ENCODE measurements at regions not wholly inside any gene's neighbourhood (a gene's known extent, or its start where the extent isn't known, plus 50 kb on each side); places are given as distances from the start of the nearest gene placed in this dataset.
"Not testable (repeated sequence)": the region's sequence is repeated elsewhere in the genome, so short reads cannot be mapped to it uniquely, and the experiment has no call there.

- H3K4me1 ChIP-seq: no peaks in the 10 kb centered on the region
- H3K27me3 ChIP-seq (ENCODE audit: low read depth): no peaks in the 10 kb centered on the region
- no peak overlapping the region for H3K27ac ChIP-seq
- no peak for DNase-seq
- H3K9me3 ChIP-seq: no peaks in the 10 kb centered on the region
- no peak for ATAC-seq
- intact Hi-C loops (cut with DNase I): no loop called here
- TF ChIP-seq, protein P1, sequence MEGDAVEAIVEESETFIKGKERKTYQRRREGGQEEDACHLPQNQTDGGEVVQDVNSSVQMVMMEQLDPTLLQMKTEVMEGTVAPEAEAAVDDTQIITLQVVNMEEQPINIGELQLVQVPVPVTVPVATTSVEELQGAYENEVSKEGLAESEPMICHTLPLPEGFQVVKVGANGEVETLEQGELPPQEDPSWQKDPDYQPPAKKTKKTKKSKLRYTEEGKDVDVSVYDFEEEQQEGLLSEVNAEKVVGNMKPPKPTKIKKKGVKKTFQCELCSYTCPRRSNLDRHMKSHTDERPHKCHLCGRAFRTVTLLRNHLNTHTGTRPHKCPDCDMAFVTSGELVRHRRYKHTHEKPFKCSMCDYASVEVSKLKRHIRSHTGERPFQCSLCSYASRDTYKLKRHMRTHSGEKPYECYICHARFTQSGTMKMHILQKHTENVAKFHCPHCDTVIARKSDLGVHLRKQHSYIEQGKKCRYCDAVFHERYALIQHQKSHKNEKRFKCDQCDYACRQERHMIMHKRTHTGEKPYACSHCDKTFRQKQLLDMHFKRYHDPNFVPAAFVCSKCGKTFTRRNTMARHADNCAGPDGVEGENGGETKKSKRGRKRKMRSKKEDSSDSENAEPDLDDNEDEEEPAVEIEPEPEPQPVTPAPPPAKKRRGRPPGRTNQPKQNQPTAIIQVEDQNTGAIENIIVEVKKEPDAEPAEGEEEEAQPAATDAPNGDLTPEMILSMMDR (IDR thresholded peaks at IDR 0.05): no peak
- H3K36me3 ChIP-seq: no peaks in the 10 kb centered on the region
- H3K4me3 ChIP-seq: no peak overlapping the region
Observed at GRCh38 chr12:92411687-92412086, 266.0 kb upstream of the BTG1 start.

DNA sequence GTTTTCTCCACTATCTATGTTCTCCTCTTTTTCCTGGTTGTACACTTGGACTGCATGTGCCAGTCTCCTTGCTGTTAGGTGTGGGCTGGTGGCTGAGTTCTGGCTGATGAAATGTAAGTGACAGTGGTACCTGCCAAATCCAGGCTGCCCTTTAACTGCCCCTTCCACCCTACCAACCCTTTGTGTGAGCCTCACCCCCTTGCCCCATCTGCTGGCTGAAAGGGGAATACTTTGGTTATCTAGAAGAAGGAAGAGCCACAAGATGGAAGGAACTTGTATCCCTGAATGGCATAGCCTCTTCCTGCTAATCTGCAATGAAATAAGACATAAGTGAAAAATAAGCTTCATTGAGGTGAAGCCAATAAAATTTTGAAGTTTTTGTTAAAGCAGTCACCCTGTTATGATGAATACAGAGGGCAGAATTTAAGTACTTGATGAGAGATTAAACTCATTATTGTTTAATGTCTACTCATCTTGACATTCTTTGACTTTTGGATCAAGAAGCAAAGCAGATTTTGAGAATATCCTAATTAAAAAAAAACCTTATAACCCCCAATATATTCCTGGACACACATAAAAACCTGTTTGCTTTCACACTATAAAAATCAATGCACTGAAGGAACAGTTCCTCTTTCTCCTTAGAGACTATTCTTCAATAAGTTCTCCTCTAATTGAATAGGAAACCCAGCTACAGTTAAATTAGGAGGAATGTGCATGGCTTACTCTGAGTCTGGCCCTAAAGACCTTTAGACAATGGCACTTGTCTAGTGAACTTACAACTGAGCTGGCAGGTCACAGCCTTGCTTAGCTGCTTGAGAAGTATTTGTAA, 262.6 kb upstream of the BTG1 start:
- no peaks in the 10 kb centered on the region for H3K27me3 ChIP-seq (ENCODE audit: low read depth)
- no peak overlapping the region for H3K4me3 ChIP-seq
- intact Hi-C loops (cut with DNase I): no loop called here
- no peaks in the 10 kb centered on the region for H3K9me3 ChIP-seq
- H3K36me3 ChIP-seq: no peaks in the 10 kb centered on the region
- DNase-seq (no peak), ATAC-seq (peak; percentile 69 to 80)
- no peaks in the 10 kb centered on the region for H3K4me1 ChIP-seq
- TF ChIP-seq, protein P1 (IDR thresholded peaks at IDR 0.05): peak; percentile 49
- H3K27ac ChIP-seq: no peak overlapping the region

GRCh38 chr12:92406404-92407070, 260.9 kb upstream of the BTG1 start:
- H3K9me3 ChIP-seq; intact Hi-C loops (cut with DNase I); H3K4me3 ChIP-seq; H3K27ac ChIP-seq; H3K27me3 ChIP-seq (ENCODE audit: low read depth); DNase-seq; ATAC-seq; H3K4me1 ChIP-seq; H3K36me3 ChIP-seq: not testable (repeated sequence)

- ATAC-seq; intact Hi-C loops (cut with DNase I); H3K36me3 ChIP-seq; H3K27me3 ChIP-seq (ENCODE audit: low read depth); H3K4me1 ChIP-seq; DNase-seq; H3K9me3 ChIP-seq; H3K4me3 ChIP-seq; H3K27ac ChIP-seq: not testable (repeated sequence)
Observed at GRCh38 chr12:92405801-92406251, 260.2 kb upstream of the BTG1 start.

- intact Hi-C loops (cut with DNase I): no loop called here
- no peak for DNase-seq
- no peaks in the 10 kb centered on the region for H3K9me3 ChIP-seq
- ATAC-seq: no peak
- H3K4me3 ChIP-seq: no peak overlapping the region
- no peaks in the 10 kb centered on the region for H3K27me3 ChIP-seq (ENCODE audit: low read depth)
- H3K27ac ChIP-seq: no peak overlapping the region
- TF ChIP-seq, protein P1 (IDR thresholded peaks at IDR 0.05): no peak
- H3K36me3 ChIP-seq: no peaks in the 10 kb centered on the region
- no peaks in the 10 kb centered on the region for H3K4me1 ChIP-seq
Observed at GRCh38 chr12:92404921-92405320, 259.3 kb upstream of the BTG1 start.

DNA sequence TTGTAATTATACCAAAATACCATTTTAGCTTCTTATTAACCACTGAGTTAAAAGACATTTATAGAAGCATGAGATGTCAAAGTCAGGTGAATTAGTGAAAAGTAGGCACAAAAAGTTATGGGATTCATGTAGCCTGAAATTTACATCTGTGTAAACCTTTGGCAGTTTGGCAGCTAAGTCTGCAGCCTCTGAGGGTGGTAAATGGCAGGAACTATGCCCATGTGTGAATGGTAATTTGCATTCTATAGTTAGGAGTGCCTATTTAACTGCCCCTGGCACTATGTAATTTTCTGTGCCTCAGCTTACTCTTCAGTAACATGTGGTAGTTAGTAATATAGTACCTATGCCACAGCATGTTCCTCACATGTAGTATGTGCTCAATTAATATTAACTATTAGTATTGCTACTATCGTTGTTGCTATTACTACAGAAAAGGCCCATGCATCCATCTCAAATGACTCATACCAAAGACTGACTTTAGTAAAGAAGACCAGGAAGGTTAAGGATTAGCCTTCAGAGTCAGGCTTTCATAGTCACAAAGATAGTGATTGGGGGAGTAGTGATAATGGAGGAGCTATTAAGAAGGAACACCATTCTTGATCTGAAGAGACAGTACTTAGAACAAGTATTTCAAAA, 258.7 kb upstream of the BTG1 start:
- H3K9me3 ChIP-seq: no peaks in the 10 kb centered on the region
- DNase-seq (no peak), ATAC-seq (no peak)
- no peak overlapping the region for H3K27ac ChIP-seq
- no peaks in the 10 kb centered on the region for H3K27me3 ChIP-seq (ENCODE audit: low read depth)
- H3K4me3 ChIP-seq: no peak overlapping the region
- intact Hi-C loops (cut with DNase I): no loop called here
- H3K36me3 ChIP-seq: no peaks in the 10 kb centered on the region
- TF ChIP-seq, protein P1 (IDR thresholded peaks at IDR 0.05): no peak
- H3K4me1 ChIP-seq: no peaks in the 10 kb centered on the region

All from lower lobe of right lung (tissue), 2 donors.